NB4 (cell line): ENCODE measurements at regions not wholly inside any gene's neighbourhood (a gene's known extent, or its start where the extent isn't known, plus 50 kb on each side); places are given as distances from the start of the nearest gene placed in this dataset.

Experiments used
- DNase-seq: peaks from one replicate; pipeline ENCODE4 v3.0.0; 2010; ENCODE audit warnings: low read depth
- H3K4me3 ChIP-seq: one replicate; pipeline ENCODE4 v1.5.1; 2011; ENCODE audit warnings: mild to moderate bottlenecking, low read depth, low read length, moderate library complexity
- CTCF ChIP-seq: IDR thresholded peaks from one replicate; pipeline ENCODE4 v1.5.1; 2012; ENCODE audit warnings: low read depth, low read length
- MYC ChIP-seq: IDR thresholded peaks from 2 replicates; pipeline ENCODE4 v1.6.1; 2011; ENCODE audit warnings: low read depth, low read length
- POLR2A ChIP-seq: IDR thresholded peaks from 2 replicates; pipeline ENCODE4 v1.6.1; 2011; ENCODE audit warnings: mild to moderate bottlenecking; ENCODE audit not compliant: insufficient read length; ENCODE audit errors: extremely low read depth
- TF ChIP-seq, protein P1 (sequence below): IDR thresholded peaks from 2 replicates; pipeline ENCODE4 v1.6.1; 2011; ENCODE audit warnings: low read depth, low read length

DNA sequence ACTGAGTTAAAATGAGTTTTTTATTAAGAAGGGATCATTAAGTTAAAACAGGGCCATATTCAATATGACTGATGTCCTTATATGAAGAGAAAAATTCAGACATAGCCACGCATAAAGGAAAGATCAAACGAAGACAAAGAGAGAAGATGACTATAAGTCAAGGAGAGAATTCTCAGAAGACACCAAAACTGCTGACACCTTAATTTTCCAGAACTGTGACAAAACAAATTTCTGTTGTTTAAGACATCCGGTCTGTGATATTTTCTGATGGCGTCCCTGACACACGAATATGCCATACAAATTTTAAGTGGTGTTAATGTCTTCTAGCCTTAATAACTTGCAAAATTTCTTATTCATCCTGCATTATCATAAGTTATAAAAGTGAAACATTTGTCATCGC lies 1325.2 kb upstream of the DDX18 start:
- no peak overlapping the region for H3K4me3 ChIP-seq
- TF ChIP-seq MYC (no peak), CTCF (no peak), POLR2A (no peak)
- TF ChIP-seq, protein P1, sequence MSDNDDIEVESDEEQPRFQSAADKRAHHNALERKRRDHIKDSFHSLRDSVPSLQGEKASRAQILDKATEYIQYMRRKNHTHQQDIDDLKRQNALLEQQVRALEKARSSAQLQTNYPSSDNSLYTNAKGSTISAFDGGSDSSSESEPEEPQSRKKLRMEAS, result no peak
- no peak for DNase-seq

GRCh38 chr2:116489944-116490343 lies 1324.5 kb upstream of the DDX18 start:
- DNase-seq, result no peak
- TF ChIP-seq MYC, result no peak
- TF ChIP-seq POLR2A, result no peak
- TF ChIP-seq, protein P1, result no peak
- no peak for TF ChIP-seq CTCF
- H3K4me3 ChIP-seq, result no peak overlapping the region

GRCh38 chr2:116490511-116491145 lies 1323.9 kb upstream of the DDX18 start:
- TF ChIP-seq MYC (no peak), CTCF (no peak), POLR2A (no peak)
- TF ChIP-seq, protein P1, result no peak

GRCh38 chr2:116491292-116491691 lies 1323.2 kb upstream of the DDX18 start:
- TF ChIP-seq, protein P1, result no peak
- no peak for TF ChIP-seq POLR2A
- no peak for TF ChIP-seq MYC
- no peak for TF ChIP-seq CTCF
- no peak for DNase-seq
- H3K4me3 ChIP-seq, result no peak overlapping the region

More at GRCh38 chr2:116490511-116491145, 1323.9 kb upstream of the DDX18 start:
- H3K4me3 ChIP-seq, result no peak overlapping the region
- no peak for DNase-seq

- DNase-seq, result no peak
- no peak overlapping the region for H3K4me3 ChIP-seq
- TF ChIP-seq MYC, result no peak
- TF ChIP-seq CTCF, result no peak
- TF ChIP-seq, protein P1, result no peak
- no peak for TF ChIP-seq POLR2A
These were observed 1315.1 kb upstream of the DDX18 start for GRCh38 chr2:116499389-116499788.

GRCh38 chr2:116510117-116510671 lies 1304.3 kb upstream of the DDX18 start:
- DNase-seq, result peak; percentile 49
- TF ChIP-seq CTCF (peak; percentile 61), POLR2A (no peak)
- no peak overlapping the region for H3K4me3 ChIP-seq
